ENCODE measurements at regions not wholly inside any gene's neighbourhood (a gene's known extent, or its start where the extent isn't known, plus 50 kb on each side); places are given as distances from the start of the nearest gene placed in this dataset.
A peak's percentile ranks its signal among the peaks of the same experiment; 100 is the strongest.

GRCh38 chr5:89777758-89778157 lies 631.8 kb downstream of the CETN3 start:
- peaks cover 3 to 12% of the 10 kb centered on the region in 2 donors for H3K9me3 ChIP-seq (replicated peaks in 1 of 2; ENCODE audit: control insufficient read depth in 2 of 2, insufficient read depth in 1 of 2, low read depth in 1 of 2, low read length in 2 of 2)
- H3K23ac ChIP-seq (ENCODE audit: low read depth, low read length, poor library complexity), result no peak overlapping the region
- no peak overlapping the region for H3K9ac ChIP-seq (ENCODE audit: low read depth, low read length, poor library complexity)
- H3K14ac ChIP-seq (ENCODE audit: low read length), result no peak overlapping the region
- no peak overlapping the region for H2BK12ac ChIP-seq (ENCODE audit: low read length)
- no peak overlapping the region for H3K4me3 ChIP-seq (ENCODE audit: low read length in 2 of 2)
- H3K18ac ChIP-seq (ENCODE audit: low read length), result peak overlapping the region; percentile 57
- DNase-seq (ENCODE audit: low spot score), result no peak
- no peak overlapping the region for H2BK15ac ChIP-seq (ENCODE audit: low read length)
- H2BK5ac ChIP-seq (ENCODE audit: low read length), result peak overlapping the region; percentile 6
- H3K36me3 ChIP-seq (replicated peaks in 1 of 2; ENCODE audit: control insufficient read depth in 2 of 2, insufficient read depth in 2 of 2, low read length in 2 of 2), result no peaks in the 10 kb centered on the region
- H4K91ac ChIP-seq (ENCODE audit: low read depth, low read length, poor library complexity), result no peak overlapping the region
- H3K79me1 ChIP-seq (ENCODE audit: low read depth, low read length), result no peaks in the 10 kb centered on the region
- H3K27ac ChIP-seq (replicated peaks; ENCODE audit: low read length), result no peak overlapping the region
- H3K4me1 ChIP-seq (ENCODE audit: control insufficient read depth in 2 of 2, insufficient read depth in 1 of 2, low read depth in 1 of 2, low read length in 2 of 2), result no peaks in the 10 kb centered on the region
- peak overlapping the region; percentile 61 for H2AK5ac ChIP-seq (ENCODE audit: low read depth, low read length)
- no CpG with 5 or more reads among the region's 13 CpGs for WGBS, 2 donors (ENCODE audit: extremely low coverage in 2 of 2, insufficient read length in 2 of 2, insufficient replicate concordance in 1 of 2)
- no peak overlapping the region for H3K4ac ChIP-seq (ENCODE audit: low read length)
- H2AFZ ChIP-seq (ENCODE audit: low read length), result peak overlapping the region; percentile 22
- no peaks in the 10 kb centered on the region for H3K27me3 ChIP-seq (ENCODE audit: control insufficient read depth in 3 of 3, insufficient read depth in 3 of 3, low read depth in 1 of 3, low read length in 3 of 3)
- H2BK120ac ChIP-seq (ENCODE audit: low read depth, low read length), result no peak overlapping the region
- no peak overlapping the region for H3K4me2 ChIP-seq (ENCODE audit: insufficient read depth, low read length, poor library complexity, severe bottlenecking)
- H4K8ac ChIP-seq (ENCODE audit: low read depth, low read length), result no peak overlapping the region

GRCh38 chr5:89769975-89770374 lies 639.6 kb downstream of the CETN3 start:
- Histone ChIP-seq H3K27me3 (ENCODE audit: control insufficient read depth in 3 of 3, insufficient read depth in 3 of 3, low read depth in 1 of 3, low read length in 3 of 3) (no peaks in the 10 kb centered on the region), H3K23ac (ENCODE audit: low read depth, low read length, poor library complexity) (no peak overlapping the region), H2BK12ac (ENCODE audit: low read length) (no peak overlapping the region), H3K18ac (ENCODE audit: low read length) (no peak overlapping the region), H2BK15ac (ENCODE audit: low read length) (no peak overlapping the region), H3K79me1 (ENCODE audit: low read depth, low read length) (no peaks in the 10 kb centered on the region), H3K9ac (ENCODE audit: low read depth, low read length, poor library complexity) (no peak overlapping the region), H3K9me3 (replicated peaks in 1 of 2; ENCODE audit: control insufficient read depth in 2 of 2, insufficient read depth in 1 of 2, low read depth in 1 of 2, low read length in 2 of 2) (no peaks in the 10 kb centered on the region), H3K36me3 (replicated peaks in 1 of 2; ENCODE audit: control insufficient read depth in 2 of 2, insufficient read depth in 2 of 2, low read length in 2 of 2) (no peaks in the 10 kb centered on the region), H4K8ac (ENCODE audit: low read depth, low read length) (no peak overlapping the region), H3K14ac (ENCODE audit: low read length) (no peak overlapping the region), H3K4me3 (ENCODE audit: low read length in 2 of 2) (no peak overlapping the region), H2AFZ (ENCODE audit: low read length) (no peak overlapping the region), H4K91ac (ENCODE audit: low read depth, low read length, poor library complexity) (no peak overlapping the region), H3K4me1 (ENCODE audit: control insufficient read depth in 2 of 2, insufficient read depth in 1 of 2, low read depth in 1 of 2, low read length in 2 of 2) (no peaks in the 10 kb centered on the region), H2BK120ac (ENCODE audit: low read depth, low read length) (no peak overlapping the region), H3K4ac (ENCODE audit: low read length) (no peak overlapping the region), H2AK5ac (ENCODE audit: low read depth, low read length) (no peak overlapping the region), H3K27ac (replicated peaks; ENCODE audit: low read length) (no peak overlapping the region), H3K4me2 (ENCODE audit: insufficient read depth, low read length, poor library complexity, severe bottlenecking) (no peak overlapping the region), H2BK5ac (ENCODE audit: low read length) (no peak overlapping the region)
- no peak for DNase-seq (ENCODE audit: low spot score)
- no CpG with 5 or more reads among the region's 2 CpGs for WGBS, 2 donors (ENCODE audit: extremely low coverage in 2 of 2, insufficient read length in 2 of 2, insufficient replicate concordance in 1 of 2)

- no peaks in the 10 kb centered on the region for H3K36me3 ChIP-seq (replicated peaks in 1 of 2; ENCODE audit: control insufficient read depth in 2 of 2, insufficient read depth in 2 of 2, low read length in 2 of 2)
- H2BK15ac ChIP-seq (ENCODE audit: low read length), result no peak overlapping the region
- no peak overlapping the region for H3K9ac ChIP-seq (ENCODE audit: low read depth, low read length, poor library complexity)
- no peak overlapping the region for H2BK5ac ChIP-seq (ENCODE audit: low read length)
- DNase-seq (ENCODE audit: low spot score), result no peak
- H4K8ac ChIP-seq (ENCODE audit: low read depth, low read length), result no peak overlapping the region
- no peak overlapping the region for H3K4me2 ChIP-seq (ENCODE audit: insufficient read depth, low read length, poor library complexity, severe bottlenecking)
- no peak overlapping the region for H3K4me3 ChIP-seq (ENCODE audit: low read length in 2 of 2)
- no peak overlapping the region for H4K91ac ChIP-seq (ENCODE audit: low read depth, low read length, poor library complexity)
- no peak overlapping the region for H3K23ac ChIP-seq (ENCODE audit: low read depth, low read length, poor library complexity)
- H3K79me1 ChIP-seq (ENCODE audit: low read depth, low read length), result no peaks in the 10 kb centered on the region
- no peak overlapping the region for H2BK120ac ChIP-seq (ENCODE audit: low read depth, low read length)
- H3K27me3 ChIP-seq (ENCODE audit: control insufficient read depth in 3 of 3, insufficient read depth in 3 of 3, low read depth in 1 of 3, low read length in 3 of 3), result no peaks in the 10 kb centered on the region
- no peak overlapping the region for H3K27ac ChIP-seq (replicated peaks; ENCODE audit: low read length)
- H3K4me1 ChIP-seq (ENCODE audit: control insufficient read depth in 2 of 2, insufficient read depth in 1 of 2, low read depth in 1 of 2, low read length in 2 of 2), result no peaks in the 10 kb centered on the region
- no peak overlapping the region for H3K14ac ChIP-seq (ENCODE audit: low read length)
- H2AK5ac ChIP-seq (ENCODE audit: low read depth, low read length), result no peak overlapping the region
- no peak overlapping the region for H3K18ac ChIP-seq (ENCODE audit: low read length)
- WGBS, 2 donors (ENCODE audit: extremely low coverage in 2 of 2, insufficient read length in 2 of 2, insufficient replicate concordance in 1 of 2), result no CpG with 5 or more reads among the region's 1 CpG
- no peaks in the 10 kb centered on the region for H3K9me3 ChIP-seq (replicated peaks in 1 of 2; ENCODE audit: control insufficient read depth in 2 of 2, insufficient read depth in 1 of 2, low read depth in 1 of 2, low read length in 2 of 2)
- no peak overlapping the region for H3K4ac ChIP-seq (ENCODE audit: low read length)
- no peak overlapping the region for H2BK12ac ChIP-seq (ENCODE audit: low read length)
- no peak overlapping the region for H2AFZ ChIP-seq (ENCODE audit: low read length)
Observed at GRCh38 chr5:89759802-89760201, 649.8 kb downstream of the CETN3 start.

- no peaks in the 10 kb centered on the region for H3K27me3 ChIP-seq (ENCODE audit: control insufficient read depth in 3 of 3, insufficient read depth in 3 of 3, low read depth in 1 of 3, low read length in 3 of 3)
- H2AFZ ChIP-seq (ENCODE audit: low read length), result peak overlapping the region; percentile 23
- H2BK12ac ChIP-seq (ENCODE audit: low read length), result no peak overlapping the region
- H3K14ac ChIP-seq (ENCODE audit: low read length), result no peak overlapping the region
- H3K4me3 ChIP-seq (ENCODE audit: low read length in 2 of 2), result no peak overlapping the region
- DNase-seq (ENCODE audit: low spot score), result no peak
- H3K4ac ChIP-seq (ENCODE audit: low read length), result no peak overlapping the region
- H4K91ac ChIP-seq (ENCODE audit: low read depth, low read length, poor library complexity), result no peak overlapping the region
- H3K9ac ChIP-seq (ENCODE audit: low read depth, low read length, poor library complexity), result no peak overlapping the region
- no peak overlapping the region for H2AK5ac ChIP-seq (ENCODE audit: low read depth, low read length)
- H3K27ac ChIP-seq (replicated peaks; ENCODE audit: low read length), result no peak overlapping the region
- H3K9me3 ChIP-seq (replicated peaks in 1 of 2; ENCODE audit: control insufficient read depth in 2 of 2, insufficient read depth in 1 of 2, low read depth in 1 of 2, low read length in 2 of 2), result no peaks in the 10 kb centered on the region
- H2BK15ac ChIP-seq (ENCODE audit: low read length), result no peak overlapping the region
- no peaks in the 10 kb centered on the region for H3K79me1 ChIP-seq (ENCODE audit: low read depth, low read length)
- H2BK120ac ChIP-seq (ENCODE audit: low read depth, low read length), result no peak overlapping the region
- H4K8ac ChIP-seq (ENCODE audit: low read depth, low read length), result no peak overlapping the region
- no peak overlapping the region for H2BK5ac ChIP-seq (ENCODE audit: low read length)
- H3K36me3 ChIP-seq (replicated peaks in 1 of 2; ENCODE audit: control insufficient read depth in 2 of 2, insufficient read depth in 2 of 2, low read length in 2 of 2), result no peaks in the 10 kb centered on the region
- no peak overlapping the region for H3K4me2 ChIP-seq (ENCODE audit: insufficient read depth, low read length, poor library complexity, severe bottlenecking)
- no peak overlapping the region for H3K18ac ChIP-seq (ENCODE audit: low read length)
- H3K4me1 ChIP-seq (ENCODE audit: control insufficient read depth in 2 of 2, insufficient read depth in 1 of 2, low read depth in 1 of 2, low read length in 2 of 2), result no peaks in the 10 kb centered on the region
- no peak overlapping the region for H3K23ac ChIP-seq (ENCODE audit: low read depth, low read length, poor library complexity)
Observed at GRCh38 chr5:89758146-89758545, 651.4 kb downstream of the CETN3 start.

Measured in neuronal stem cell (in vitro differentiated cells).